ENCODE measurements at regions not wholly inside any gene's neighbourhood (a gene's known extent, or its start where the extent isn't known, plus 50 kb on each side); places are given as distances from the start of the nearest gene placed in this dataset.

GRCh38 chr1:177665935-177666334 lies 303.9 kb downstream of the SEC16B start:
- TF ChIP-seq CTCF (IDR thresholded peaks at IDR 0.05), result no peak
- no peak for TF ChIP-seq TCF7L2 (IDR thresholded peaks at IDR 0.05; ENCODE audit: low read depth, low read length)
- TF ChIP-seq POLR2AphosphoS5 (IDR thresholded peaks at IDR 0.05; ENCODE audit: low read depth, low read length), result no peak
- TF ChIP-seq, protein P1, sequence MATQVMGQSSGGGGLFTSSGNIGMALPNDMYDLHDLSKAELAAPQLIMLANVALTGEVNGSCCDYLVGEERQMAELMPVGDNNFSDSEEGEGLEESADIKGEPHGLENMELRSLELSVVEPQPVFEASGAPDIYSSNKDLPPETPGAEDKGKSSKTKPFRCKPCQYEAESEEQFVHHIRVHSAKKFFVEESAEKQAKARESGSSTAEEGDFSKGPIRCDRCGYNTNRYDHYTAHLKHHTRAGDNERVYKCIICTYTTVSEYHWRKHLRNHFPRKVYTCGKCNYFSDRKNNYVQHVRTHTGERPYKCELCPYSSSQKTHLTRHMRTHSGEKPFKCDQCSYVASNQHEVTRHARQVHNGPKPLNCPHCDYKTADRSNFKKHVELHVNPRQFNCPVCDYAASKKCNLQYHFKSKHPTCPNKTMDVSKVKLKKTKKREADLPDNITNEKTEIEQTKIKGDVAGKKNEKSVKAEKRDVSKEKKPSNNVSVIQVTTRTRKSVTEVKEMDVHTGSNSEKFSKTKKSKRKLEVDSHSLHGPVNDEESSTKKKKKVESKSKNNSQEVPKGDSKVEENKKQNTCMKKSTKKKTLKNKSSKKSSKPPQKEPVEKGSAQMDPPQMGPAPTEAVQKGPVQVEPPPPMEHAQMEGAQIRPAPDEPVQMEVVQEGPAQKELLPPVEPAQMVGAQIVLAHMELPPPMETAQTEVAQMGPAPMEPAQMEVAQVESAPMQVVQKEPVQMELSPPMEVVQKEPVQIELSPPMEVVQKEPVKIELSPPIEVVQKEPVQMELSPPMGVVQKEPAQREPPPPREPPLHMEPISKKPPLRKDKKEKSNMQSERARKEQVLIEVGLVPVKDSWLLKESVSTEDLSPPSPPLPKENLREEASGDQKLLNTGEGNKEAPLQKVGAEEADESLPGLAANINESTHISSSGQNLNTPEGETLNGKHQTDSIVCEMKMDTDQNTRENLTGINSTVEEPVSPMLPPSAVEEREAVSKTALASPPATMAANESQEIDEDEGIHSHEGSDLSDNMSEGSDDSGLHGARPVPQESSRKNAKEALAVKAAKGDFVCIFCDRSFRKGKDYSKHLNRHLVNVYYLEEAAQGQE (IDR thresholded peaks at IDR 0.05; ENCODE audit: insufficient read depth in 1 of 2, low read depth in 2 of 2, low read length in 1 of 2), result no peak
- TF ChIP-seq SIN3A (IDR thresholded peaks at IDR 0.05; ENCODE audit: borderline replicate concordance, insufficient read depth, low read depth, low read length), result no peak

Measured in Panc1 (cell line).